Gastroesophageal sphincter (tissue), 4 donors: ENCODE measurements at regions not wholly inside any gene's neighbourhood (a gene's known extent, or its start where the extent isn't known, plus 50 kb on each side); places are given as distances from the start of the nearest gene placed in this dataset.

Experiments
- ATAC-seq: fragments of 150-250 bp; one replicate; pipeline ENCODE4 v1.9.1; 2016; ENCODE audit warnings: mild to moderate bottlenecking, moderate library complexity
- H3K27ac ChIP-seq, 4 donors: fragments of 200-600 bp; sonication (generic) in 3 of 4; 1 replicate in 3 of 4; 2 replicates in 1 of 4; pipeline ENCODE4 v1.5.1; 2016 to 2019
- H3K27me3 ChIP-seq: fragments of 200-600 bp; sonication (generic); one replicate; pipeline ENCODE4 v1.5.1; 2019
- H3K36me3 ChIP-seq, 2 donors: fragments of 200-600 bp; sonication (generic); one replicate each; pipeline ENCODE4 v1.5.1; 2019; ENCODE audit warnings: control low read depth in 1 of 2
- H3K4me1 ChIP-seq, 3 donors: fragments of 200-600 bp; sonication (generic); 1 replicate in 2 of 3; 2 replicates in 1 of 3; pipeline ENCODE4 v1.5.1; 2016 to 2019; ENCODE audit warnings: control low read depth in 2 of 3
- H3K4me3 ChIP-seq, 2 donors: fragments of 200-600 bp; sonication (generic); one replicate each; pipeline ENCODE4 v1.5.1; 2019; ENCODE audit warnings: mild to moderate bottlenecking in 1 of 2, moderate library complexity in 1 of 2
- H3K9me3 ChIP-seq, 3 donors: fragments of 200-600 bp; sonication (generic); one replicate each; pipeline ENCODE4 v1.5.1; 2017 to 2019; ENCODE audit warnings: control low read depth in 2 of 3
- CTCF ChIP-seq, 4 experiments: fragments of 200-600 bp in 2 of 4; fragments of 450-650 bp in 2 of 4; sonication (generic) in 1 of 4; IDR thresholded peaks; one replicate each; pipeline ENCODE4 v1.5.1; 2017 to 2019; ENCODE audit warnings: antibody characterized with exemption in 4 of 4, mild to moderate bottlenecking in 2 of 4, moderate library complexity in 2 of 4
- EP300 ChIP-seq: sonication (generic); formaldehyde crosslinking; IDR thresholded peaks from one replicate; pipeline ENCODE4 v1.6.1; 2017; ENCODE audit warnings: antibody characterized with exemption, mild to moderate bottlenecking
- POLR2A ChIP-seq, 2 donors: fragments of 450-650 bp; IDR thresholded peaks; one replicate each; pipeline ENCODE4 v1.6.1; 2017; ENCODE audit warnings: antibody characterized with exemption in 2 of 2, mild to moderate bottlenecking in 2 of 2, moderate library complexity in 1 of 2
- POLR2AphosphoS5 ChIP-seq: sonication (generic); formaldehyde crosslinking; IDR thresholded peaks from one replicate; pipeline ENCODE4 v1.6.1; 2017; ENCODE audit warnings: antibody characterized with exemption
- WGBS, 2 donors: methylation state at CpG; one replicate each; pipeline ENCODE4 v1.1.5; 2018; ENCODE audit warnings: low coverage in 1 of 2; 5-methylcytosine and 5-hydroxymethylcytosine counted together

- no peak for ATAC-seq
- H3K27ac ChIP-seq, result no peak overlapping the region
- WGBS, 2 donors, result 50 to 58% methylated on average over 3 of the region's 4 CpGs
- no peak overlapping the region for H3K4me3 ChIP-seq
- peaks cover 47% of the 10 kb centered on the region for H3K27me3 ChIP-seq
- no peaks in the 10 kb centered on the region for H3K36me3 ChIP-seq
- no peaks in the 10 kb centered on the region for H3K9me3 ChIP-seq
- no peaks in the 10 kb centered on the region for H3K4me1 ChIP-seq
- TF ChIP-seq EP300 (no peak), CTCF (IDR thresholded peaks at IDR 0.05) (no peak)
These were observed 67.8 kb downstream of the EMX2 start for GRCh38 chr10:117610321-117610720.

- TF ChIP-seq CTCF (IDR thresholded peaks at IDR 0.05), result no peak
- ATAC-seq, result no peak
- H3K27me3 ChIP-seq, result peaks cover 46% of the 10 kb centered on the region
- H3K9me3 ChIP-seq, result no peaks in the 10 kb centered on the region
- H3K4me3 ChIP-seq, result no peak overlapping the region
- H3K36me3 ChIP-seq, result no peaks in the 10 kb centered on the region
- no peaks in the 10 kb centered on the region for H3K4me1 ChIP-seq
- WGBS, 2 donors, result 100% methylated on average over 1 of the region's 1 CpG
- H3K27ac ChIP-seq, result no peak overlapping the region
These were observed 69.6 kb downstream of the EMX2 start for GRCh38 chr10:117612113-117612512.

- Histone ChIP-seq H3K27me3 (peaks cover 50% of the 10 kb centered on the region), H3K27ac (no peak overlapping the region), H3K4me1 (no peaks in the 10 kb centered on the region), H3K36me3 (no peaks in the 10 kb centered on the region), H3K9me3 (no peaks in the 10 kb centered on the region), H3K4me3 (no peak overlapping the region)
- 67 to 69% methylated on average over 2 to 3 of the region's 3 CpGs for WGBS, 2 donors
- no peak for TF ChIP-seq POLR2AphosphoS5
- no peak for TF ChIP-seq EP300
- TF ChIP-seq POLR2A (IDR thresholded peaks at IDR 0.05), result no peak
- TF ChIP-seq CTCF (IDR thresholded peaks at IDR 0.05), result no peak
- ATAC-seq, result no peak
These were observed 73.1 kb downstream of the EMX2 start for GRCh38 chr10:117615649-117616048.

GRCh38 chr10:117616179-117616578 is 73.6 kb downstream of the EMX2 start:
- TF ChIP-seq EP300 (no peak), POLR2A (IDR thresholded peaks at IDR 0.05) (no peak), POLR2AphosphoS5 (no peak), CTCF (IDR thresholded peaks at IDR 0.05) (no peak)
- Histone ChIP-seq H3K4me1 (no peaks in the 10 kb centered on the region), H3K9me3 (no peaks in the 10 kb centered on the region), H3K4me3 (no peak overlapping the region), H3K27me3 (peaks cover 55% of the 10 kb centered on the region), H3K27ac (no peak overlapping the region), H3K36me3 (no peaks in the 10 kb centered on the region)
- 43 to 46% methylated on average over 7 to 8 of the region's 9 CpGs for WGBS, 2 donors
- ATAC-seq, result no peak

GRCh38 chr10:117617086-117617485 is 74.5 kb downstream of the EMX2 start:
- TF ChIP-seq POLR2AphosphoS5 (no peak), CTCF (IDR thresholded peaks at IDR 0.05) (no peak), EP300 (no peak), POLR2A (IDR thresholded peaks at IDR 0.05) (no peak)
- WGBS, 2 donors, result 63 to 83% methylated on average over 1 to 3 of the region's 3 CpGs
- Histone ChIP-seq H3K36me3 (no peaks in the 10 kb centered on the region), H3K9me3 (no peaks in the 10 kb centered on the region), H3K4me3 (no peak overlapping the region), H3K4me1 (no peaks in the 10 kb centered on the region), H3K27me3 (peaks cover 58% of the 10 kb centered on the region), H3K27ac (no peak overlapping the region)
- no peak for ATAC-seq
